Lower leg skin (tissue), 3 donors: ENCODE measurements at regions not wholly inside any gene's neighbourhood (a gene's known extent, or its start where the extent isn't known, plus 50 kb on each side); places are given as distances from the start of the nearest gene placed in this dataset.

ENCODE experiments used
- CTCF ChIP-seq, 3 donors: fragments of 450-650 bp; IDR thresholded peaks; one replicate each; pipeline ENCODE4 v1.5.1; 2016; ENCODE audit warnings: antibody characterized with exemption in 3 of 3, mild to moderate bottlenecking in 3 of 3, moderate library complexity in 2 of 3
- POLR2A ChIP-seq, 2 donors: fragments of 450-650 bp; IDR thresholded peaks; one replicate each; pipeline ENCODE4 v1.6.1; 2016 to 2017; ENCODE audit warnings: antibody characterized with exemption in 2 of 2, mild to moderate bottlenecking in 1 of 2, moderate library complexity in 1 of 2

GRCh38 chr6:126437205-126437604 is 97.3 kb downstream of the CENPW start:
- TF ChIP-seq CTCF (IDR thresholded peaks at IDR 0.05) (no peak), POLR2A (IDR thresholded peaks at IDR 0.05) (no peak)
